NB4 (cell line): ENCODE measurements at regions not wholly inside any gene's neighbourhood (a gene's known extent, or its start where the extent isn't known, plus 50 kb on each side); places are given as distances from the start of the nearest gene placed in this dataset.

Source experiments
- MAX ChIP-seq: IDR thresholded peaks from 2 replicates; pipeline ENCODE4 v1.6.1; 2011; ENCODE audit warnings: low read depth, low read length
- MYC ChIP-seq: IDR thresholded peaks from 2 replicates; pipeline ENCODE4 v1.6.1; 2011; ENCODE audit warnings: low read depth, low read length
- POLR2A ChIP-seq: IDR thresholded peaks from 2 replicates; pipeline ENCODE4 v1.6.1; 2011; ENCODE audit warnings: mild to moderate bottlenecking; ENCODE audit not compliant: insufficient read length; ENCODE audit errors: extremely low read depth
- TF ChIP-seq, protein P1 (sequence below): IDR thresholded peaks from one replicate; pipeline ENCODE4 v1.5.1; 2012; ENCODE audit warnings: low read depth, low read length

DNA sequence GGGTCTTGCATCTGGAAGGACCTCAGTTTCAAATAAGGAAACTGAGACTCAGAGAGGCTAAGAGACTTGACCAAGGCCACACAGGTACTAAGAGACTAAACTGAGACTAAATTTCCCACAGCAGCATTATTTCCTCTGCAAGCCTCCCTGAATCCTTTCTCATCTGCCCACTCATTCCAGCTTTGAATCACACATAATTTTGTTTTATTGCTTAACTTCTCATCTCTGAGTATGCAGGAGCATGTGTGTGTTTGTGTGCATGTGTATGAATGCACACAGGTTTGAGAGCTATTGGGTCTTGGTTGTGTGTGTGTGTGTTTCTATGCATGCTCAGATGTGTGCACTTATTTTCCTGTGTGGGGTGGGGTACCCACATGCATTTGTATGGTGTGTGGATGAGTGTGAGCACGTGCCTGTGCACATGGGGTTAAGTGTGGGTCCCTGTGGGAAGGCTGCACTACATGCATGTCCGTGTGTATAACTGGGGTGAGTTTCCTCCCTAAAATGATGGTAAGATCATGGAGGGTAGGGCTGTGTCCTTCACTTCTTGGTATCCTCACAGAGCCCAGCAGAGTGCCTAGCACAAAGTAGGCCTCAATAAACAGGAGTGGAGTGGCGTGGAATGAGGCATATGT lies 74.4 kb upstream of the ZC3H12A start:
- TF ChIP-seq, protein P1, sequence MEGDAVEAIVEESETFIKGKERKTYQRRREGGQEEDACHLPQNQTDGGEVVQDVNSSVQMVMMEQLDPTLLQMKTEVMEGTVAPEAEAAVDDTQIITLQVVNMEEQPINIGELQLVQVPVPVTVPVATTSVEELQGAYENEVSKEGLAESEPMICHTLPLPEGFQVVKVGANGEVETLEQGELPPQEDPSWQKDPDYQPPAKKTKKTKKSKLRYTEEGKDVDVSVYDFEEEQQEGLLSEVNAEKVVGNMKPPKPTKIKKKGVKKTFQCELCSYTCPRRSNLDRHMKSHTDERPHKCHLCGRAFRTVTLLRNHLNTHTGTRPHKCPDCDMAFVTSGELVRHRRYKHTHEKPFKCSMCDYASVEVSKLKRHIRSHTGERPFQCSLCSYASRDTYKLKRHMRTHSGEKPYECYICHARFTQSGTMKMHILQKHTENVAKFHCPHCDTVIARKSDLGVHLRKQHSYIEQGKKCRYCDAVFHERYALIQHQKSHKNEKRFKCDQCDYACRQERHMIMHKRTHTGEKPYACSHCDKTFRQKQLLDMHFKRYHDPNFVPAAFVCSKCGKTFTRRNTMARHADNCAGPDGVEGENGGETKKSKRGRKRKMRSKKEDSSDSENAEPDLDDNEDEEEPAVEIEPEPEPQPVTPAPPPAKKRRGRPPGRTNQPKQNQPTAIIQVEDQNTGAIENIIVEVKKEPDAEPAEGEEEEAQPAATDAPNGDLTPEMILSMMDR: no peak
- TF ChIP-seq POLR2A (no peak), MYC (no peak), MAX (no peak)
